ENCODE measurements at regions not wholly inside any gene's neighbourhood (a gene's known extent, or its start where the extent isn't known, plus 50 kb on each side); places are given as distances from the start of the nearest gene placed in this dataset.

- TF ChIP-seq CTCF (conservative IDR thresholded peaks at IDR 0.05; ENCODE audit: low read length) (no peak), EZH2phosphoT487 (IDR thresholded peaks at IDR 0.05; ENCODE audit: borderline replicate concordance) (no peak)
These were observed 121.5 kb upstream of the ZNF716 start for GRCh38 chr7:57328457-57328856.

All from Loucy (cell line).